Neuronal stem cell (in vitro differentiated cells): ENCODE measurements at regions not wholly inside any gene's neighbourhood (a gene's known extent, or its start where the extent isn't known, plus 50 kb on each side); places are given as distances from the start of the nearest gene placed in this dataset.
A peak's percentile ranks its signal among the peaks of the same experiment; 100 is the strongest.

Source experiments
- DNase-seq: peaks from one replicate; pipeline ENCODE4 v3.0.0-alpha.2; 2013; ENCODE audit warnings: low spot score
- H2AFZ ChIP-seq: one replicate; pipeline ENCODE4 v1.6.1; 2013; ENCODE audit warnings: mild to moderate bottlenecking, low read length, inconsistent platforms
- H2AK5ac ChIP-seq: 2 replicates; pipeline ENCODE4 v1.6.1; 2013; ENCODE audit warnings: low read depth, mild to moderate bottlenecking, inconsistent platforms, low read length, moderate library complexity, mixed read lengths
- H2BK120ac ChIP-seq: 2 replicates; pipeline ENCODE4 v1.6.1; 2013; ENCODE audit warnings: low read depth, mild to moderate bottlenecking, inconsistent platforms, low read length, moderate library complexity, mixed read lengths
- H2BK12ac ChIP-seq: one replicate; pipeline ENCODE4 v1.6.1; 2013; ENCODE audit warnings: low read length, inconsistent platforms
- H2BK15ac ChIP-seq: 2 replicates; pipeline ENCODE4 v1.6.1; 2013; ENCODE audit warnings: mild to moderate bottlenecking, low read length, inconsistent platforms, mixed read lengths
- H2BK5ac ChIP-seq: one replicate; pipeline ENCODE4 v1.6.1; 2013; ENCODE audit warnings: inconsistent platforms, mild to moderate bottlenecking, low read length, moderate library complexity
- H3K14ac ChIP-seq: one replicate; pipeline ENCODE4 v1.6.1; 2013; ENCODE audit warnings: low read length, inconsistent platforms
- H3K18ac ChIP-seq: 2 replicates; pipeline ENCODE4 v1.6.1; 2013; ENCODE audit warnings: low read length, inconsistent platforms
- H3K23ac ChIP-seq: 2 replicates; pipeline ENCODE4 v1.6.1; 2013; ENCODE audit warnings: low read depth, mild to moderate bottlenecking, mixed read lengths, low read length, inconsistent platforms; ENCODE audit not compliant: poor library complexity
- H3K27ac ChIP-seq: replicated peaks from 3 replicates; pipeline ENCODE4 v1.5.1; 2013; ENCODE audit warnings: low read length, inconsistent platforms
- H3K27me3 ChIP-seq, 3 experiments: 2 replicates each; pipeline ENCODE4 v1.6.1; 2013; ENCODE audit warnings: low read length in 3 of 3, mild to moderate bottlenecking in 2 of 3, inconsistent platforms in 1 of 3, low read depth in 1 of 3, mixed read lengths in 1 of 3, moderate library complexity in 1 of 3; ENCODE audit not compliant: control insufficient read depth in 3 of 3, insufficient read depth in 3 of 3
- H3K36me3 ChIP-seq, 2 donors: replicated peaks in 1 of 2; 2 replicates each; pipeline ENCODE4 v1.6.1; 2013; ENCODE audit warnings: low read length in 2 of 2; ENCODE audit not compliant: control insufficient read depth in 2 of 2, insufficient read depth in 2 of 2
- H3K4ac ChIP-seq: 2 replicates; pipeline ENCODE4 v1.6.1; 2013; ENCODE audit warnings: inconsistent platforms, mild to moderate bottlenecking, low read length, moderate library complexity
- H3K4me1 ChIP-seq, 2 donors: 1 replicate in 1 of 2; 2 replicates in 1 of 2; pipeline ENCODE4 v1.6.1; 2013; ENCODE audit warnings: low read length in 2 of 2, low read depth in 1 of 2; ENCODE audit not compliant: control insufficient read depth in 2 of 2, insufficient read depth in 1 of 2
- H3K4me2 ChIP-seq: one replicate; pipeline ENCODE4 v1.6.1; 2013; ENCODE audit warnings: mild to moderate bottlenecking, low read length, inconsistent platforms; ENCODE audit not compliant: insufficient read depth, poor library complexity, severe bottlenecking
- H3K4me3 ChIP-seq, 2 donors: 2 replicates each; pipeline ENCODE4 v1.5.1; 2013; ENCODE audit warnings: low read length in 2 of 2, mild to moderate bottlenecking in 2 of 2, inconsistent platforms in 1 of 2, moderate library complexity in 1 of 2
- H3K79me1 ChIP-seq: one replicate; pipeline ENCODE4 v1.6.1; 2013; ENCODE audit warnings: low read depth, mild to moderate bottlenecking, inconsistent platforms, low read length, moderate library complexity
- H3K9ac ChIP-seq: one replicate; pipeline ENCODE4 v1.6.1; 2013; ENCODE audit warnings: mild to moderate bottlenecking, low read depth, low read length, inconsistent platforms; ENCODE audit not compliant: poor library complexity
- H3K9me3 ChIP-seq, 2 donors: replicated peaks in 1 of 2; 2 replicates each; pipeline versions ENCODE3 to v1.6.1; 2013; ENCODE audit warnings: low read length in 2 of 2, mild to moderate bottlenecking in 2 of 2, inconsistent platforms in 1 of 2, low read depth in 1 of 2, mixed read lengths in 1 of 2, moderate library complexity in 1 of 2; ENCODE audit not compliant: control insufficient read depth in 2 of 2, insufficient read depth in 1 of 2
- H4K8ac ChIP-seq: one replicate; pipeline ENCODE4 v1.6.1; 2013; ENCODE audit warnings: low read depth, mild to moderate bottlenecking, inconsistent platforms, low read length, moderate library complexity
- H4K91ac ChIP-seq: one replicate; pipeline ENCODE4 v1.6.1; 2013; ENCODE audit warnings: low read length, low read depth, mild to moderate bottlenecking, inconsistent platforms; ENCODE audit not compliant: poor library complexity
- WGBS, 2 donors: extraction: QIAGEN DNeasy Blood & Tissue Kit; methylation state at CpG; one replicate each; pipeline ENCODE4 v1.1.7; 2013; ENCODE audit warnings: missing lambda C conversion rate in 2 of 2, mixed read lengths in 1 of 2; ENCODE audit not compliant: insufficient read length in 2 of 2, insufficient replicate concordance in 1 of 2; ENCODE audit errors: extremely low coverage in 2 of 2; 5-methylcytosine and 5-hydroxymethylcytosine counted together

DNA sequence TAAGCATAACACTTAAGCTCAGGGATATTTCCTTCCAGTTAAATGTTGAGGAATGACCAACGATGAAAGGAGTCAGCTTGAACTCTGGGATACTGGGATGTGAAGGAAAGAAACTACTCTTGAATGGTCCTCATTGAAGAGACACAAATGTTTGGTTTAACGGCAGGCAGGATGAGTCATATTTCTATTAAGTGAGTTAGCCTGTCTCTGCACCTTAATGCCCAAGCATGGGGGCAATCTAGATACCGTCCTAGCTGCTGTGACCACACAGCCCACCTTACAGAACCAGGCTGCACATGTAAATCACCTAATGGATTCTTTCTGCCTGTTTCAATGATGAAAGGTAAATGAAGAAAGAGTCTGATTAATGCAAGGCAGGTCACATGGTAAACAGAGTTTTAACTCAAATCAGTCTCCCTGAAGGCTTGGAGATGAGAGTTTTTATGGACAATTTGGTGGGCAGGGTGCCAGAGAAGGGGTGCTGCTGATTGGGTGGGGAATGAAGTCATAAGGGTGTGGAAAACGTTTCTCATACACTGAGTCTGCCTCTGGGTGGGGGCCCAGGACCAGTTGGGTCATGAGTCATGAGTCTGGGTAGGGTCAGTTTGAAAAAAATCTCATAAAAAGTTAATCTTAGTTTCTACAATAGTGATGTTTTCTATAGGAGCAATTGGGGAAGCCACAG lies 144.6 kb upstream of the MMADHC start:
- Histone ChIP-seq H4K91ac (no peak overlapping the region), H3K9ac (no peak overlapping the region), H3K4me1 (peaks cover 0 to 14% of the 10 kb centered on the region in 2 donors)

DNA sequence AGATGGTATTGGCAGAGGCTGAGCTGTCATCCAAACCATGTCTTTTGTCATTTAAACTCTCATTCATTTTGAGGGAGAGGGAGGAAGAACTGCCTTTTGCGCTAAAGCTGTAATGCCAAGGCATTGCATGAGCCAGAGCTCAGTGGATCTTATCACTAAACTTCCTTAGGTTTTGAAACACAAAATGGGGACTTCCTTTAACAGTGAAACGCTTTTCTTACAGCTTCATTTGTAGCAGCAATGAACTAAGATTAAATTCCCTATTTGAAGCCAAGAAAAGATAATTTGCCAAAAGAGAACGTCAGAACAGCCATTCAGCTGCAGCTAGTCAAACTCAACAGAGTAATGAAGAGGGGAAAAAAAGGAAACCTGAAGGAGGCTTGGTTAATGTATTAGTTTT lies 143.5 kb upstream of the MMADHC start:
- no peak overlapping the region for H2BK12ac ChIP-seq
- no peak for DNase-seq
- H3K4me2 ChIP-seq: no peak overlapping the region
- no peak overlapping the region for H3K9ac ChIP-seq
- H3K14ac ChIP-seq: no peak overlapping the region
- no peak overlapping the region for H3K18ac ChIP-seq
- no peak overlapping the region for H3K4me3 ChIP-seq
- H2BK5ac ChIP-seq: no peak overlapping the region
- H4K8ac ChIP-seq: no peak overlapping the region
- H2BK15ac ChIP-seq: no peak overlapping the region
- H3K79me1 ChIP-seq: no peaks in the 10 kb centered on the region
- H2AK5ac ChIP-seq: no peak overlapping the region
- H2AFZ ChIP-seq: no peak overlapping the region
- H2BK120ac ChIP-seq: no peak overlapping the region
- H4K91ac ChIP-seq: no peak overlapping the region
- H3K4ac ChIP-seq: no peak overlapping the region
- H3K27me3 ChIP-seq: no peaks in the 10 kb centered on the region
- peaks cover 3% of the 10 kb centered on the region in 2 donors for H3K9me3 ChIP-seq
- no peaks in the 10 kb centered on the region for H3K36me3 ChIP-seq
- no peak overlapping the region for H3K23ac ChIP-seq
- H3K4me1 ChIP-seq: peaks cover 0 to 14% of the 10 kb centered on the region in 2 donors
- no peak overlapping the region for H3K27ac ChIP-seq
- WGBS, 2 donors: no CpG with 5 or more reads among the region's 3 CpGs

More for the DNA sequence above, 144.6 kb upstream of the MMADHC start:
- no peak overlapping the region for H3K18ac ChIP-seq
- no peaks in the 10 kb centered on the region for H3K79me1 ChIP-seq
- H3K27ac ChIP-seq: no peak overlapping the region
- H3K4me3 ChIP-seq: no peak overlapping the region
- no peak overlapping the region for H2BK120ac ChIP-seq
- no peak for DNase-seq
- no peak overlapping the region for H2BK5ac ChIP-seq
- no peak overlapping the region for H3K14ac ChIP-seq
- H3K27me3 ChIP-seq: no peaks in the 10 kb centered on the region
- H3K36me3 ChIP-seq: no peaks in the 10 kb centered on the region
- no peak overlapping the region for H4K8ac ChIP-seq
- no peak overlapping the region for H3K4me2 ChIP-seq
- no CpG with 5 or more reads among the region's 4 CpGs for WGBS, 2 donors
- H3K23ac ChIP-seq: no peak overlapping the region
- no peak overlapping the region for H2AK5ac ChIP-seq
- no peak overlapping the region for H2BK15ac ChIP-seq
- H2BK12ac ChIP-seq: no peak overlapping the region
- peaks cover 3 to 11% of the 10 kb centered on the region in 2 donors for H3K9me3 ChIP-seq
- no peak overlapping the region for H2AFZ ChIP-seq
- no peak overlapping the region for H3K4ac ChIP-seq

GRCh38 chr2:149729586-149729985 lies 142.0 kb upstream of the MMADHC start:
- Histone ChIP-seq H2BK15ac (no peak overlapping the region), H2BK120ac (no peak overlapping the region), H2BK5ac (no peak overlapping the region), H3K27ac (no peak overlapping the region), H3K4me2 (no peak overlapping the region), H4K91ac (no peak overlapping the region), H3K9me3 (no peaks in the 10 kb centered on the region), H3K79me1 (no peaks in the 10 kb centered on the region), H3K4me3 (no peak overlapping the region), H3K14ac (no peak overlapping the region), H3K18ac (no peak overlapping the region), H3K23ac (no peak overlapping the region), H3K4ac (no peak overlapping the region), H3K36me3 (no peaks in the 10 kb centered on the region), H3K9ac (no peak overlapping the region), H2AFZ (no peak overlapping the region), H2AK5ac (no peak overlapping the region), H3K4me1 (peaks cover 0 to 14% of the 10 kb centered on the region in 2 donors), H3K27me3 (no peaks in the 10 kb centered on the region), H4K8ac (no peak overlapping the region), H2BK12ac (no peak overlapping the region)
- DNase-seq: no peak
- no CpG with 5 or more reads among the region's 3 CpGs for WGBS, 2 donors

DNA sequence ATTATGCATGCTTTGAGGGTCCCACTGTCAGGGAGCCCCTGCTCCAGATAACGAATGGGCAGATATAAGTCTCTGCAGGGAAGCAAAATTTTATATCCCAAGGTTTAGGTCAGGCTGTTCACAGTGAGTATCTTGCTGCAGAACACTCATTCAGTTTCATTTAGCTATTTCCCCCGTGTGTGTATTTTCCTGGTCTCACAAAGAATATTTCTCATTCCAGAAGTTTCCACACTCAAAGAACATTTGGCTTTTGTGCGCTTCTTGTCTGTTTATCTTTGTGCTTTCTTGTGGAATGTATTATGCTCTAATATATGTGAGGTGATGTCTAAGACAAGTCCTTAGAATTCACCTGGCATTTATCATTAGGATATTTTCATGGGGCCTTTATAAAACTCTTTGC lies 140.4 kb upstream of the MMADHC start:
- no peak overlapping the region for H3K14ac ChIP-seq
- DNase-seq: no peak
- H4K91ac ChIP-seq: no peak overlapping the region
- H3K9me3 ChIP-seq: no peaks in the 10 kb centered on the region
- H2AFZ ChIP-seq: peak overlapping the region; percentile 54
- H3K4me3 ChIP-seq: no peak overlapping the region
- H2AK5ac ChIP-seq: no peak overlapping the region
- H2BK120ac ChIP-seq: no peak overlapping the region
- no peak overlapping the region for H3K23ac ChIP-seq
- H3K4me2 ChIP-seq: no peak overlapping the region
- no CpG with 5 or more reads among the region's 3 CpGs for WGBS, 2 donors
- H3K18ac ChIP-seq: no peak overlapping the region
- H2BK12ac ChIP-seq: no peak overlapping the region
- no peak overlapping the region for H4K8ac ChIP-seq
- no peaks in the 10 kb centered on the region for H3K36me3 ChIP-seq
- H3K4me1 ChIP-seq: peaks cover 0 to 8% of the 10 kb centered on the region in 2 donors
- H3K9ac ChIP-seq: no peak overlapping the region
- no peak overlapping the region for H3K4ac ChIP-seq
- H3K27me3 ChIP-seq: no peaks in the 10 kb centered on the region
- no peak overlapping the region for H3K27ac ChIP-seq
- H3K79me1 ChIP-seq: no peaks in the 10 kb centered on the region
- no peak overlapping the region for H2BK15ac ChIP-seq
- H2BK5ac ChIP-seq: no peak overlapping the region
